Heart left ventricle (tissue), 16 donors: ENCODE measurements at regions not wholly inside any gene's neighbourhood (a gene's known extent, or its start where the extent isn't known, plus 50 kb on each side); places are given as distances from the start of the nearest gene placed in this dataset.

Experiments
- ATAC-seq, 4 donors: fragments of 200-7000 bp; cut with Tn5 transposase; one replicate each; pipeline ENCODE4 v1.9.1; 2020 to 2022; ENCODE audit warnings: moderate library complexity in 4 of 4, mild to moderate bottlenecking in 3 of 4, moderate number of reproducible peaks in 1 of 4
- DNase-seq, 5 donors: peaks; one replicate each; pipeline ENCODE4 v3.0.0-alpha.2; 2020
- H3K27ac ChIP-seq, 12 donors: fragments of 200-600 bp; sonication (generic) in 4 of 12; one replicate each; pipeline versions ENCODE4 v1.5.0 to v1.8.0; 2016 to 2022; ENCODE audit warnings: mild to moderate bottlenecking in 2 of 12
- H3K27me3 ChIP-seq, 9 donors: fragments of 200-600 bp; sonication (generic) in 2 of 9; one replicate each; pipeline versions ENCODE4 v1.5.1 to v1.8.0; 2016 to 2022; ENCODE audit warnings: mild to moderate bottlenecking in 3 of 9
- H3K36me3 ChIP-seq, 9 donors: fragments of 200-600 bp; sonication (generic) in 2 of 9; one replicate each; pipeline versions ENCODE4 v1.5.0 to v1.8.0; 2018 to 2022; ENCODE audit warnings: mild to moderate bottlenecking in 2 of 9
- H3K4me1 ChIP-seq, 12 donors: fragments of 200-600 bp; sonication (generic) in 4 of 12; one replicate each; pipeline versions ENCODE4 v1.5.0 to v1.8.0; 2016 to 2022; ENCODE audit warnings: mild to moderate bottlenecking in 3 of 12
- H3K4me3 ChIP-seq, 12 donors: fragments of 200-600 bp; sonication (generic) in 4 of 12; one replicate each; pipeline versions ENCODE4 v1.5.0 to v1.8.0; 2017 to 2022; ENCODE audit warnings: mild to moderate bottlenecking in 9 of 12, moderate library complexity in 4 of 12
- H3K9me3 ChIP-seq, 12 donors: fragments of 200-600 bp; sonication (generic) in 4 of 12; one replicate each; pipeline versions ENCODE4 v1.5.0 to v1.8.0; 2016 to 2022; ENCODE audit warnings: mild to moderate bottlenecking in 1 of 12
- CTCF ChIP-seq, 12 donors: fragments of 200-600 bp; sonication (generic) in 4 of 12; IDR thresholded peaks; one replicate each; pipeline versions ENCODE4 v1.5.0 to v1.8.0; 2018 to 2022; ENCODE audit warnings: antibody characterized with exemption in 12 of 12, mild to moderate bottlenecking in 5 of 12
- POLR2A ChIP-seq, 2 donors: fragments of 450-650 bp; IDR thresholded peaks; one replicate each; pipeline ENCODE4 v1.6.1; 2017; ENCODE audit warnings: antibody characterized with exemption in 2 of 2, mild to moderate bottlenecking in 2 of 2, moderate library complexity in 2 of 2
- WGBS, 4 donors: extraction: QIAGEN DNeasy Blood & Tissue Kit in 2 of 4; methylation state at CpG; one replicate each; pipeline versions ENCODE4 v1.1.5 to v1.1.7; 2013 to 2018; 5-methylcytosine and 5-hydroxymethylcytosine counted together
- intact Hi-C, 10 donors: fragments of 100-400 bp; cut with DNase I; formaldehyde crosslinking; loops; one replicate each; pipeline versions ENCODE4 v1.11.1 to v1.14.2; 2022
- donor health status: ischemic (EF 13 %, LVEDD 7.1; RV severe dilation, severe dysfunction).
- donor health status: healthy with polysubstance abuse.
- donor health status: DM: no; HTN: yes; CAD: no.
- donor health status: DM: no; HTN: no; CAD: no.
- donor health status: ischemic (EF 25% LVEDD 6.9; RV normal size, moderate dysfunction).
- donor health status: ischemic (EF 25% LVEDD 5.7; RV mildly dilated, moderate dysfunction).
- donor health status: healthy.
- donor health status: DM: yes; HTN: yes; CAD: no.
- donor health status: ischemic (EF 35%, LVEDD 5.7; RV mildly dilated, moderate dysfunction).
- donor health status: nonischemic (EF 11% LVEDD 7.7; RV severe dilation, severe dysfunction).
- donor health status: DM: yes; HTN: yes; CAD: no.
- donor health status: PGD.
- donor health status: ischemic (EF 29% LVEDD 5.4; RV normal size, mild dysfunction).
- donor health status: nonischemic (EF 23%, LVEDD 6.1; RV moderate dilation, normal function).

GRCh38 chr11:76291576-76292526 is 85.5 kb upstream of the WNT11 start:
- 84 to 87% (median 86%) methylated on average over 21 to 24 of the region's 24 CpGs for WGBS, 4 donors
- H3K27ac ChIP-seq: no peak overlapping the region
- H3K4me1 ChIP-seq: peaks cover 0 to 9% (median 0%) of the 10 kb centered on the region in 12 donors
- TF ChIP-seq POLR2A (IDR thresholded peaks at IDR 0.05) (no peak), CTCF (IDR thresholded peaks at IDR 0.05) (no peak)
- no peaks in the 10 kb centered on the region for H3K36me3 ChIP-seq
- no peaks in the 10 kb centered on the region for H3K9me3 ChIP-seq
- H3K27me3 ChIP-seq: no peaks in the 10 kb centered on the region
- intact Hi-C loops: no loop called here
- ATAC-seq (no peak), DNase-seq (no peak)
- H3K4me3 ChIP-seq: no peak overlapping the region

GRCh38 chr11:76288166-76288980 is 82.1 kb upstream of the WNT11 start:
- Histone ChIP-seq H3K27me3 (no peaks in the 10 kb centered on the region), H3K36me3 (no peaks in the 10 kb centered on the region), H3K9me3 (no peaks in the 10 kb centered on the region), H3K27ac (no peak overlapping the region), H3K4me1 (peaks cover 0 to 9% (median 0%) of the 10 kb centered on the region in 12 donors), H3K4me3 (no peak overlapping the region)
- DNase-seq (no peak), ATAC-seq (no peak)
- 58 to 71% (median 63%) methylated on average over 13 to 21 of the region's 21 CpGs for WGBS, 4 donors
- intact Hi-C loops: no loop called here
- TF ChIP-seq POLR2A (IDR thresholded peaks at IDR 0.05): no peak
- TF ChIP-seq CTCF (IDR thresholded peaks at IDR 0.05): no peak

GRCh38 chr11:76287227-76287626 is 80.9 kb upstream of the WNT11 start:
- Histone ChIP-seq H3K4me3 (no peak overlapping the region), H3K36me3 (no peaks in the 10 kb centered on the region), H3K27me3 (no peaks in the 10 kb centered on the region), H3K9me3 (no peaks in the 10 kb centered on the region), H3K4me1 (peaks cover 0 to 9% (median 0%) of the 10 kb centered on the region in 12 donors), H3K27ac (no peak overlapping the region)
- WGBS, 4 donors: 93 to 94% (median 93%) methylated on average over 5 to 10 of the region's 10 CpGs
- no peak for ATAC-seq
- TF ChIP-seq POLR2A (IDR thresholded peaks at IDR 0.05) (no peak), CTCF (IDR thresholded peaks at IDR 0.05) (no peak)
- intact Hi-C loops: no loop called here
- DNase-seq: no peak
